ENCODE measurements at regions not wholly inside any gene's neighbourhood (a gene's known extent, or its start where the extent isn't known, plus 50 kb on each side); places are given as distances from the start of the nearest gene placed in this dataset.

DNA sequence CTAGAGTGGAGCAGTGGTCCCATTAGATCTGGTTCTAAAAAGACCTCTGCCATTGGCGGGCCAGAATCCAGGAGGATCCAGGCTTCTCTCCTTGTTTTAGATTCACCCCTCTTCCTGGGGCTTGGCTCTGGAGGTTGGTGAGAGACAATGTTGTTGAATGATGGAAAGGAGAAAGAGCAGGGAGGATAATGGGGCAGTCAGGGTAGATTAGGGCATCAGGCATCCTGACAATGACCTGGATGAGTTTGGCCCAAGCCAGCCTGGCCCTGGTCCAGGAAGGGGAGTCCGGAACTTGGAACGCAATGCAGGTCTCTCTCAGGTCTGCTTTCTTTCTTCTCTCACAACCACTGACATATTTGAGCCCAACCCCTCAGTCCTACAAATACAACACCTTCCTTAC is 260.1 kb upstream of the RASGRP1 start:
- Histone ChIP-seq H3K4me2 (ENCODE audit: low read depth, low read length) (no peak overlapping the region), H3K4me3 (replicated peaks in 1 of 3; ENCODE audit: insufficient read depth in 1 of 3, low read depth in 2 of 3, low read length in 3 of 3) (no peak overlapping the region), H3K36me3 (replicated peaks in 1 of 2; ENCODE audit: control insufficient read depth in 1 of 2, insufficient read depth in 2 of 2, low read length in 2 of 2) (no peaks in the 10 kb centered on the region), H3K27ac (ENCODE audit: extremely low read length, insufficient read depth, low read length) (no peak overlapping the region), H2AFZ (ENCODE audit: low read length) (no peak overlapping the region), H3K4me1 (ENCODE audit: insufficient read depth, low read length) (no peaks in the 10 kb centered on the region), H3K27me3 (ENCODE audit: control insufficient read depth in 1 of 2, insufficient read depth in 2 of 2, low read length in 2 of 2) (no peaks in the 10 kb centered on the region), H3K79me2 (ENCODE audit: insufficient read depth, low read length) (no peaks in the 10 kb centered on the region), H3K9ac (ENCODE audit: insufficient read depth, low read depth, low read length) (no peak overlapping the region), H4K20me1 (ENCODE audit: insufficient read depth, low read length) (no peaks in the 10 kb centered on the region), H3K9me3 (ENCODE audit: low read length) (no peaks in the 10 kb centered on the region)
- no peak for DNase-seq (ENCODE audit: low spot score)
- ATAC-seq, result no peak
- WGBS (ENCODE audit: low lambda C conversion rate), result 4% methylated on average over 3 of the region's 3 CpGs
- FAIRE-seq, result no peak
- no TSS peak for BruUV-seq (replicated peaks)
- in situ Hi-C loops (cut with HindIII; ENCODE audit: extremely low pct_ligation_motif_present, low pct_unique_long_range_greater_than_20kb), result no loop called here
- TF ChIP-seq CCDC6 (CRISPR knock-in tag; IDR thresholded peaks at IDR 0.05), result no peak
- no peak for TF ChIP-seq MATR3 (CRISPR knock-in tag; IDR thresholded peaks at IDR 0.05)
- TF ChIP-seq, protein P1, sequence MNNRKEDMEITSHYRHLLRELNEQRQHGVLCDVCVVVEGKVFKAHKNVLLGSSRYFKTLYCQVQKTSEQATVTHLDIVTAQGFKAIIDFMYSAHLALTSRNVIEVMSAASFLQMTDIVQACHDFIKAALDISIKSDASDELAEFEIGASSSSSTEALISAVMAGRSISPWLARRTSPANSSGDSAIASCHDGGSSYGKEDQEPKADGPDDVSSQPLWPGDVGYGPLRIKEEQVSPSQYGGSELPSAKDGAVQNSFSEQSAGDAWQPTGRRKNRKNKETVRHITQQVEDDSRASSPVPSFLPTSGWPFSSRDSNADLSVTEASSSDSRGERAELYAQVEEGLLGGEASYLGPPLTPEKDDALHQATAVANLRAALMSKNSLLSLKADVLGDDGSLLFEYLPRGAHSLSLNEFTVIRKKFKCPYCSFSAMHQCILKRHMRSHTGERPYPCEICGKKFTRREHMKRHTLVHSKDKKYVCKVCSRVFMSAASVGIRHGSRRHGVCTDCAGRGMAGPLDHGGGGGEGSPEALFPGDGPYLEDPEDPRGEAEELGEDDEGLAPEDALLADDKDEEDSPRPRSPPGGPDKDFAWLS (CRISPR knock-in tag; IDR thresholded peaks at IDR 0.05; ENCODE audit: borderline replicate concordance), result no peak
- intact Hi-C loops (cut with micrococcal nuclease; ENCODE audit: unreplicated experiment), result no loop called here
- CTCF ChIA-PET (ENCODE audit: low intra/inter-chr PET ratio, low total read pairs), result no interaction called here
- POLR2A ChIA-PET, result no interaction called here

DNA sequence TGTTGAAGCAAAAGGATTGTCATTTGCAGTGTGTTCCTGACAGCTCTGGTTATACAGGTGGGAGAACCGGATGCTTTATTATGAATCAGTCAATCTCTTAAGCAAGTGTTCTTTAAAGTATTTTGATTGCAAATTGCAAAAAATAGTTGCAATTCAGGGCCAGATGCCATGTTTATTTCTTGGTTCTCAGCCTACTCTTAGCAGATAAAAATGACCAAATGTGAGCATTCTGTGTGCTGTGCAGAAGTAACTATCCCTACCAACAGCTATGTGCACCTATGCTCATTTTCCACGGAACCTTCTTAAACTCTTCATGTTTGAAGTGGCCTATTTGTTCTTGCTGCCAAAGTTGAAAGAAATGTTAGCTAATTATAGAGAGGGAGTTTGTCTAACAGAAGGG is 262.3 kb upstream of the RASGRP1 start:
- ATAC-seq (no peak), DNase-seq (ENCODE audit: low spot score) (no peak), FAIRE-seq (no peak)
- Histone ChIP-seq H3K79me2 (ENCODE audit: insufficient read depth, low read length) (no peaks in the 10 kb centered on the region), H4K20me1 (ENCODE audit: insufficient read depth, low read length) (no peaks in the 10 kb centered on the region), H2AFZ (ENCODE audit: low read length) (no peak overlapping the region), H3K27me3 (ENCODE audit: control insufficient read depth in 1 of 2, insufficient read depth in 2 of 2, low read length in 2 of 2) (no peaks in the 10 kb centered on the region), H3K4me2 (ENCODE audit: low read depth, low read length) (no peak overlapping the region), H3K9ac (ENCODE audit: insufficient read depth, low read depth, low read length) (no peak overlapping the region), H3K27ac (ENCODE audit: extremely low read length, insufficient read depth, low read length) (no peak overlapping the region), H3K9me3 (ENCODE audit: low read length) (no peaks in the 10 kb centered on the region), H3K4me1 (ENCODE audit: insufficient read depth, low read length) (no peaks in the 10 kb centered on the region), H3K4me3 (replicated peaks in 1 of 3; ENCODE audit: insufficient read depth in 1 of 3, low read depth in 2 of 3, low read length in 3 of 3) (no peak overlapping the region), H3K36me3 (replicated peaks in 1 of 2; ENCODE audit: control insufficient read depth in 1 of 2, insufficient read depth in 2 of 2, low read length in 2 of 2) (no peaks in the 10 kb centered on the region)
- ChIA-PET POLR2A (no interaction called here), CTCF (ENCODE audit: low intra/inter-chr PET ratio, low total read pairs) (no interaction called here)
- in situ Hi-C loops (cut with HindIII; ENCODE audit: extremely low pct_ligation_motif_present, low pct_unique_long_range_greater_than_20kb) (no loop called here), intact Hi-C loops (cut with micrococcal nuclease; ENCODE audit: unreplicated experiment) (no loop called here)
- 15% methylated on average over 2 of the region's 2 CpGs for WGBS (ENCODE audit: low lambda C conversion rate)
- BruUV-seq (replicated peaks), result no TSS peak
- TF ChIP-seq ETV6 (CRISPR knock-in tag; conservative IDR thresholded peaks at IDR 0.05) (no peak), JARID2 (CRISPR knock-in tag; IDR thresholded peaks at IDR 0.05; ENCODE audit: insufficient replicate concordance) (no peak), TBX2 (CRISPR knock-in tag; IDR thresholded peaks at IDR 0.05; ENCODE audit: borderline replicate concordance) (no peak), ZNF235 (CRISPR knock-in tag; IDR thresholded peaks at IDR 0.05; ENCODE audit: borderline replicate concordance) (no peak), POLR2AphosphoS5 (IDR thresholded peaks at IDR 0.05; ENCODE audit: low read depth, low read length) (no peak), SNRNP70 (IDR thresholded peaks at IDR 0.05; ENCODE audit: low read depth, low read length) (no peak), GABPB1 (CRISPR knock-in tag; IDR thresholded peaks at IDR 0.05) (no peak)
- TF ChIP-seq, protein P2, sequence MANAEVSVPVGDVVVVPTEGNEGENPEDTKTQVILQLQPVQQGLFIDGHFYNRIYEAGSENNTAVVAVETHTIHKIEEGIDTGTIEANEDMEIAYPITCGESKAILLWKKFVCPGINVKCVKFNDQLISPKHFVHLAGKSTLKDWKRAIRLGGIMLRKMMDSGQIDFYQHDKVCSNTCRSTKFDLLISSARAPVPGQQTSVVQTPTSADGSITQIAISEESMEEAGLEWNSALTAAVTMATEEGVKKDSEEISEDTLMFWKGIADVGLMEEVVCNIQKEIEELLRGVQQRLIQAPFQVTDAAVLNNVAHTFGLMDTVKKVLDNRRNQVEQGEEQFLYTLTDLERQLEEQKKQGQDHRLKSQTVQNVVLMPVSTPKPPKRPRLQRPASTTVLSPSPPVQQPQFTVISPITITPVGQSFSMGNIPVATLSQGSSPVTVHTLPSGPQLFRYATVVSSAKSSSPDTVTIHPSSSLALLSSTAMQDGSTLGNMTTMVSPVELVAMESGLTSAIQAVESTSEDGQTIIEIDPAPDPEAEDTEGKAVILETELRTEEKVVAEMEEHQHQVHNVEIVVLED (CRISPR knock-in tag; IDR thresholded peaks at IDR 0.05; ENCODE audit: borderline replicate concordance), result no peak
- TF ChIP-seq, protein P3, sequence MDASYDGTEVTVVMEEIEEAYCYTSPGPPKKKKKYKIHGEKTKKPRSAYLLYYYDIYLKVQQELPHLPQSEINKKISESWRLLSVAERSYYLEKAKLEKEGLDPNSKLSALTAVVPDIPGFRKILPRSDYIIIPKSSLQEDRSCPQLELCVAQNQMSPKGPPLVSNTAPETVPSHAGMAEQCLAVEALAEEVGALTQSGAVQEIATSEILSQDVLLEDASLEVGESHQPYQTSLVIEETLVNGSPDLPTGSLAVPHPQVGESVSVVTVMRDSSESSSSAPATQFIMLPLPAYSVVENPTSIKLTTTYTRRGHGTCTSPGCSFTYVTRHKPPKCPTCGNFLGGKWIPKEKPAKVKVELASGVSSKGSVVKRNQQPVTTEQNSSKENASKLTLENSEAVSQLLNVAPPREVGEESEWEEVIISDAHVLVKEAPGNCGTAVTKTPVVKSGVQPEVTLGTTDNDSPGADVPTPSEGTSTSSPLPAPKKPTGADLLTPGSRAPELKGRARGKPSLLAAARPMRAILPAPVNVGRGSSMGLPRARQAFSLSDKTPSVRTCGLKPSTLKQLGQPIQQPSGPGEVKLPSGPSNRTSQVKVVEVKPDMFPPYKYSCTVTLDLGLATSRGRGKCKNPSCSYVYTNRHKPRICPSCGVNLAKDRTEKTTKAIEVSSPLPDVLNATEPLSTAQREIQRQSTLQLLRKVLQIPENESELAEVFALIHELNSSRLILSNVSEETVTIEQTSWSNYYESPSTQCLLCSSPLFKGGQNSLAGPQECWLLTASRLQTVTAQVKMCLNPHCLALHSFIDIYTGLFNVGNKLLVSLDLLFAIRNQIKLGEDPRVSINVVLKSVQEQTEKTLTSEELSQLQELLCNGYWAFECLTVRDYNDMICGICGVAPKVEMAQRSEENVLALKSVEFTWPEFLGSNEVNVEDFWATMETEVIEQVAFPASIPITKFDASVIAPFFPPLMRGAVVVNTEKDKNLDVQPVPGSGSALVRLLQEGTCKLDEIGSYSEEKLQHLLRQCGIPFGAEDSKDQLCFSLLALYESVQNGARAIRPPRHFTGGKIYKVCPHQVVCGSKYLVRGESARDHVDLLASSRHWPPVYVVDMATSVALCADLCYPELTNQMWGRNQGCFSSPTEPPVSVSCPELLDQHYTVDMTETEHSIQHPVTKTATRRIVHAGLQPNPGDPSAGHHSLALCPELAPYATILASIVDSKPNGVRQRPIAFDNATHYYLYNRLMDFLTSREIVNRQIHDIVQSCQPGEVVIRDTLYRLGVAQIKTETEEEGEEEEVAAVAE (CRISPR knock-in tag; IDR thresholded peaks at IDR 0.05; ENCODE audit: borderline replicate concordance), result no peak
